Body of pancreas (tissue), 4 donors: ENCODE measurements at regions not wholly inside any gene's neighbourhood (a gene's known extent, or its start where the extent isn't known, plus 50 kb on each side); places are given as distances from the start of the nearest gene placed in this dataset.

Experiments
- ATAC-seq: fragments of 150-250 bp; one replicate; pipeline ENCODE4 v1.9.1; 2016
- DNase-seq, 4 donors: peaks; one replicate each; pipeline ENCODE4 v3.0.0-alpha.2; 2019
- H3K27ac ChIP-seq, 4 donors: fragments of 200-600 bp; sonication (generic); 1 replicate in 3 of 4; 2 replicates in 1 of 4; pipeline versions ENCODE4 v1.5.1 to v1.6.1; 2016 to 2019; ENCODE audit warnings: mild to moderate bottlenecking in 1 of 4, mixed read lengths in 1 of 4, moderate library complexity in 1 of 4
- H3K27me3 ChIP-seq, 2 donors: fragments of 200-600 bp; sonication (generic); one replicate each; pipeline ENCODE4 v1.6.0; 2016; ENCODE audit warnings: mild to moderate bottlenecking in 1 of 2
- H3K36me3 ChIP-seq, 2 donors: fragments of 200-600 bp; sonication (generic); replicated peaks in 1 of 2; 2 replicates each; pipeline ENCODE4 v1.5.1; 2016; ENCODE audit warnings: low read depth in 2 of 2; ENCODE audit not compliant: insufficient read depth in 1 of 2
- H3K4me1 ChIP-seq: fragments of 200-600 bp; sonication (generic); one replicate; pipeline ENCODE4 v1.6.0; 2016
- H3K4me3 ChIP-seq, 2 donors: fragments of 200-600 bp; sonication (generic); 1 replicate in 1 of 2; 2 replicates in 1 of 2; pipeline ENCODE4 v1.5.1; 2016 to 2019
- H3K9me3 ChIP-seq, 3 donors: fragments of 200-600 bp; sonication (generic); 1 replicate in 2 of 3; 2 replicates in 1 of 3; pipeline ENCODE4 v1.5.1; 2016
- CTCF ChIP-seq, 7 experiments: fragments of 450-650 bp in 4 of 7; fragments of 200-600 bp in 3 of 7; sonication (generic) in 3 of 7; IDR thresholded peaks; one replicate each; pipeline ENCODE4 v1.5.1; 2016 to 2019; ENCODE audit warnings: antibody characterized with exemption in 7 of 7
- POLR2A ChIP-seq, 3 donors: fragments of 450-650 bp; IDR thresholded peaks; one replicate each; pipeline ENCODE4 v1.6.1; 2016; ENCODE audit warnings: antibody characterized with exemption in 3 of 3, mild to moderate bottlenecking in 2 of 3
- WGBS, 2 donors: methylation state at CpG; one replicate each; pipeline ENCODE4 v1.1.5; 2017; 5-methylcytosine and 5-hydroxymethylcytosine counted together
- intact Hi-C: fragments of 100-400 bp; cut with DNase I; formaldehyde crosslinking; loops from one replicate; pipeline ENCODE4 v1.15.1; 2023

GRCh38 chr20:51092338-51092737 lies 69.4 kb upstream of the KCNG1 start:
- Histone ChIP-seq H3K27me3 (peaks cover 0 to 4% of the 10 kb centered on the region in 2 donors), H3K9me3 (no peaks in the 10 kb centered on the region), H3K4me3 (no peak overlapping the region), H3K36me3 (no peaks in the 10 kb centered on the region), H3K4me1 (peaks cover 4% of the 10 kb centered on the region), H3K27ac (peak overlapping the region in 1 of 4 donors; percentile 34)
- ATAC-seq (peak; percentile 24), DNase-seq (no peak)
- WGBS, 2 donors, result 0 to 8% methylated on average over 4 of the region's 4 CpGs
- TF ChIP-seq CTCF (IDR thresholded peaks at IDR 0.05) (no peak), POLR2A (IDR thresholded peaks at IDR 0.05) (no peak)
- intact Hi-C loops, result no loop called here

- Histone ChIP-seq H3K4me1 (peaks cover 4% of the 10 kb centered on the region), H3K27me3 (peaks cover 0 to 4% of the 10 kb centered on the region in 2 donors), H3K36me3 (no peaks in the 10 kb centered on the region), H3K4me3 (no peak overlapping the region), H3K27ac (peak overlapping the region in 1 of 4 donors; percentile 34), H3K9me3 (no peaks in the 10 kb centered on the region)
- DNase-seq (no peak), ATAC-seq (no peak)
- 20 to 31% methylated on average over 12 of the region's 12 CpGs for WGBS, 2 donors
- intact Hi-C loops, result no loop called here
- no peak for TF ChIP-seq POLR2A (IDR thresholded peaks at IDR 0.05)
- no peak for TF ChIP-seq CTCF (IDR thresholded peaks at IDR 0.05)
Observed at GRCh38 chr20:51091406-51092195, 68.7 kb upstream of the KCNG1 start.

- H3K4me1 ChIP-seq, result peaks cover 4% of the 10 kb centered on the region
- no peak overlapping the region for H3K4me3 ChIP-seq
- intact Hi-C loops, result no loop called here
- ATAC-seq (no peak), DNase-seq (no peak)
- H3K9me3 ChIP-seq, result no peaks in the 10 kb centered on the region
- no peaks in the 10 kb centered on the region for H3K36me3 ChIP-seq
- 55 to 83% methylated on average over 1 of the region's 1 CpG for WGBS, 2 donors
- TF ChIP-seq POLR2A (IDR thresholded peaks at IDR 0.05) (no peak), CTCF (IDR thresholded peaks at IDR 0.05) (no peak)
- peaks cover 0 to 4% of the 10 kb centered on the region in 2 donors for H3K27me3 ChIP-seq
- H3K27ac ChIP-seq, result no peak overlapping the region
Observed at GRCh38 chr20:51089840-51090239, 66.9 kb upstream of the KCNG1 start.

GRCh38 chr20:51089272-51089781 lies 66.4 kb upstream of the KCNG1 start:
- intact Hi-C loops, result no loop called here
- TF ChIP-seq CTCF (IDR thresholded peaks at IDR 0.05) (no peak), POLR2A (IDR thresholded peaks at IDR 0.05) (no peak)
- DNase-seq (no peak), ATAC-seq (no peak)
- peaks cover 0 to 4% of the 10 kb centered on the region in 2 donors for H3K27me3 ChIP-seq
- H3K4me3 ChIP-seq, result no peak overlapping the region
- peaks cover 4% of the 10 kb centered on the region for H3K4me1 ChIP-seq
- no peaks in the 10 kb centered on the region for H3K36me3 ChIP-seq
- WGBS, 2 donors, result 59 to 61% methylated on average over 8 of the region's 8 CpGs
- H3K27ac ChIP-seq, result no peak overlapping the region
- H3K9me3 ChIP-seq, result no peaks in the 10 kb centered on the region

GRCh38 chr20:51087266-51087665 lies 64.4 kb upstream of the KCNG1 start:
- Histone ChIP-seq H3K9me3 (no peaks in the 10 kb centered on the region), H3K36me3 (no peaks in the 10 kb centered on the region), H3K27ac (no peak overlapping the region), H3K4me1 (peaks cover 4% of the 10 kb centered on the region), H3K4me3 (no peak overlapping the region), H3K27me3 (peaks cover 0 to 4% of the 10 kb centered on the region in 2 donors)
- no peak for TF ChIP-seq POLR2A (IDR thresholded peaks at IDR 0.05)
- TF ChIP-seq CTCF (IDR thresholded peaks at IDR 0.05), result no peak
- intact Hi-C loops, result no loop called here
- DNase-seq, result no peak
- no peak for ATAC-seq
- 23 to 27% methylated on average over 4 of the region's 4 CpGs for WGBS, 2 donors
